ENCODE measurements at regions not wholly inside any gene's neighbourhood (a gene's known extent, or its start where the extent isn't known, plus 50 kb on each side); places are given as distances from the start of the nearest gene placed in this dataset.

- TF ChIP-seq, protein P1, sequence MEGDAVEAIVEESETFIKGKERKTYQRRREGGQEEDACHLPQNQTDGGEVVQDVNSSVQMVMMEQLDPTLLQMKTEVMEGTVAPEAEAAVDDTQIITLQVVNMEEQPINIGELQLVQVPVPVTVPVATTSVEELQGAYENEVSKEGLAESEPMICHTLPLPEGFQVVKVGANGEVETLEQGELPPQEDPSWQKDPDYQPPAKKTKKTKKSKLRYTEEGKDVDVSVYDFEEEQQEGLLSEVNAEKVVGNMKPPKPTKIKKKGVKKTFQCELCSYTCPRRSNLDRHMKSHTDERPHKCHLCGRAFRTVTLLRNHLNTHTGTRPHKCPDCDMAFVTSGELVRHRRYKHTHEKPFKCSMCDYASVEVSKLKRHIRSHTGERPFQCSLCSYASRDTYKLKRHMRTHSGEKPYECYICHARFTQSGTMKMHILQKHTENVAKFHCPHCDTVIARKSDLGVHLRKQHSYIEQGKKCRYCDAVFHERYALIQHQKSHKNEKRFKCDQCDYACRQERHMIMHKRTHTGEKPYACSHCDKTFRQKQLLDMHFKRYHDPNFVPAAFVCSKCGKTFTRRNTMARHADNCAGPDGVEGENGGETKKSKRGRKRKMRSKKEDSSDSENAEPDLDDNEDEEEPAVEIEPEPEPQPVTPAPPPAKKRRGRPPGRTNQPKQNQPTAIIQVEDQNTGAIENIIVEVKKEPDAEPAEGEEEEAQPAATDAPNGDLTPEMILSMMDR (conservative IDR thresholded peaks at IDR 0.05; ENCODE audit: control insufficient read depth, insufficient read depth, low read depth, low read length), result no peak
- H3K4me3 ChIP-seq (ENCODE audit: control insufficient read depth, low read depth, low read length), result no peak overlapping the region
- no peak for DNase-seq (ENCODE audit: low read depth)
Measured at GRCh38 chr19:32023564-32023832, 321.9 kb upstream of the ZNF507 start.

DNA sequence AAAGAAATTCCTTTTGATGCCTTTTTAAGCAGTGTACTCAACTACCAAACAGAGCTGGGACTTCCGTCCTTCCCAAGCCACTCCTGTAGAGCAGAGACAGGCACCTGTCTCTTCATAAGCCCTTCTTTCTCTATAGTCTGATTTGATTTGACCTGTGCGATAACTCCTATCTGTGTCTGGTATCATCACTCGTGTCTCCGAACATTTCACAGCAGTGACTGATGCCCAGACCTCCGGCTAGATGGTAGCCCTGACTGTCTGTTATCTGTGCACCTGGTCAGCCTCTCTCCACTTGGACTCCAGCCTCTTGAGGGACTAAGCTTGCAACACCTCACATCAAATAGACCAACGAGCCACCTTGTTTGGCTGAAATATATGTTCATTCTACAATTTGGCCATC lies 316.2 kb upstream of the ZNF507 start:
- TF ChIP-seq, protein P1 (conservative IDR thresholded peaks at IDR 0.05; ENCODE audit: control insufficient read depth, insufficient read depth, low read depth, low read length), result no peak
- H3K4me3 ChIP-seq (ENCODE audit: control insufficient read depth, low read depth, low read length), result no peak overlapping the region
- DNase-seq (ENCODE audit: low read depth), result no peak

GRCh38 chr19:32032561-32032960 lies 312.8 kb upstream of the ZNF507 start:
- no peak for DNase-seq (ENCODE audit: low read depth)
- TF ChIP-seq, protein P1 (conservative IDR thresholded peaks at IDR 0.05; ENCODE audit: control insufficient read depth, insufficient read depth, low read depth, low read length), result no peak
- H3K4me3 ChIP-seq (ENCODE audit: control insufficient read depth, low read depth, low read length), result no peak overlapping the region

- H3K4me3 ChIP-seq (ENCODE audit: control insufficient read depth, low read depth, low read length), result no peak overlapping the region
- DNase-seq (ENCODE audit: low read depth), result no peak
- TF ChIP-seq, protein P1 (conservative IDR thresholded peaks at IDR 0.05; ENCODE audit: control insufficient read depth, insufficient read depth, low read depth, low read length), result no peak
Measured at GRCh38 chr19:32035626-32036025, 309.8 kb upstream of the ZNF507 start.

DNA sequence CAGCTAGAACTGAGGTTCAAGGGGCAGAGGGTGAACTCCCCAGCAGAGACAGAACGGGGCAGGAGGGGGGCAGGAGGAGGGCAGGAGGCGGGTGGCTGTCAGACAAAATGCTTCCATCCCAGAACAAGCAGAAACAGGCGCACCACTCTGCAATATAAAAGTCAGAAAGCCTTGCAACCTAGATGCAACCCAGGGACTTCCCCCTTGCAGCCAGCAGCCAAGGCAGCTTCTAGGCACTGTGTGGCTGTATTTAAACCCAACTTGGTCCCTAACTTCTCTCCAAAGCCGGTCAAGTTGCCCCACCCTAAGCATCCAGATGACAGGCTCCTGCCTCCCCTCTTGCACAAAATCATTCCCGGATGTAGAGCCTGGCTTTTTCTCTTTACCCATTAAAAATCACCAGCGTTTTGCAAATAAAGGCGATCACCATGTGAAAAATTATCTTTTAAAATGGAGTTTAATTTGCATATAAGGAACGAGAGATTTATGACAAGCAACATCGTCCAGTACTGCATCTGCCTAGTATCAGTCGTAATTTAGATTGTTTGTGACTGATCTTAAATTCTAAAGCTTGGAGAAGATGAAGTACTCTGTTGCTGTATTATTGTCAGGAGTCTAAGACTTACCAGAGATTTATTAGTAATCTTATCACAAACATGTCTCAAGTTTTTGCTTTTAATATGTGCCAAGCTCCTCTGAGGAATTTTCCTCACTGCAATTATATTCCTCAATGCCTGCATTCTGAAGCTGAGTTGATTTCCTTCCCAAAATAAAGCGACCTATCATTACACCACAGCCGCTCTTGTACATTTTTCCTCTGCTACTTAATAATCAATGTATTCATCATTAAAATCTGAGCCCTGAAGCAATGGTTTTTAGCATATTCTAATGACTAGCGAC lies 307.1 kb upstream of the ZNF507 start:
- H3K4me3 ChIP-seq (ENCODE audit: control insufficient read depth, low read depth, low read length), result no peak overlapping the region
- TF ChIP-seq, protein P1 (conservative IDR thresholded peaks at IDR 0.05; ENCODE audit: control insufficient read depth, insufficient read depth, low read depth, low read length), result no peak
- no peak for DNase-seq (ENCODE audit: low read depth)

DNA sequence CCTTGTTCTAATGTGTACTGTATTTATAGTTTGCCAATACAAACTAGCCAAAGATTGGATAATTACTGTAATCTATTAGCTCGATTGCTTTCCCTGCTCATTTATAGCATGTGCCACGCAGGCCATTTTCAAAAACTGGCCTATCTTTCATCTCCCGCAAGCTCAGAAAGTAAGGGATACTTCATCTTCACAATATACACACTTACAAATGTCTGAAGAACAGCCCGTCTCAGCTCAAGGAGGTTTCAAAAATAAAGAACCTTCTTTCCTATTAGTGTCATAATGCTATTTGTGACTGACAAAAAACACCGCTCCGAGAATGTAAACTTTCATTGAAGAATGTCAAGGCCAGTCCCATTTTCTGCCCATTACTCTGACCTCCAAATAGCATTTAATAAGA lies 306.4 kb upstream of the ZNF507 start:
- H3K4me3 ChIP-seq (ENCODE audit: control insufficient read depth, low read depth, low read length), result no peak overlapping the region
- TF ChIP-seq, protein P1 (conservative IDR thresholded peaks at IDR 0.05; ENCODE audit: control insufficient read depth, insufficient read depth, low read depth, low read length), result no peak
- DNase-seq (ENCODE audit: low read depth), result no peak

Data from fibroblast of mammary gland (primary cell).